ENCODE measurements at regions not wholly inside any gene's neighbourhood (a gene's known extent, or its start where the extent isn't known, plus 50 kb on each side); places are given as distances from the start of the nearest gene placed in this dataset.
"Not testable (repeated sequence)": the region's sequence is repeated elsewhere in the genome, so short reads cannot be mapped to it uniquely, and the experiment has no call there.

GRCh38 chr4:170803492-170803891, 713.7 kb upstream of the AADAT start:
- no peak for DNase-seq (ENCODE audit: low read depth in 2 of 2)

GRCh38 chr4:170801771-170802170, 712.0 kb upstream of the AADAT start:
- DNase-seq (ENCODE audit: low read depth in 2 of 2) = no peak

DNA sequence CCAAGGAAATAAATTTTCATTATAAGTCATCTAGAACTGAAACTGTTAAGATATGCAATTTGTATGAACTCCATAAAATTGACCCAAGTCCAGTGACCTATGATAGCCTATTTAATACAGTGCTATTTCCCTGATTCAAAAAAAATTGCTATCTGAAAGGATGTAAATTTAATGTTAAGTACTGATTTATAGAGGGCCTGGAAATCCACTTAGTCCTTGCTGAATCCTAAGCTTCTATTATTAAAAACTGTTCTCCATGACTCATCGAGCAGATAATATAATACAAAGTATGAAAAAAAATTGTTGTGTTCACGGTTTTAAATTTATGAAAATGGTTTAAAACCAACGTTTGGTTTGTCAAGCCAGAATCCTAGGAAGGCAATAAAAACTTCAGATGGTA, 704.8 kb upstream of the AADAT start:
- no peak for DNase-seq (ENCODE audit: low read depth in 2 of 2)

- not testable (repeated sequence) for DNase-seq (ENCODE audit: low read depth in 2 of 2)
These were observed 698.8 kb upstream of the AADAT start for GRCh38 chr4:170788540-170789051.

DNA sequence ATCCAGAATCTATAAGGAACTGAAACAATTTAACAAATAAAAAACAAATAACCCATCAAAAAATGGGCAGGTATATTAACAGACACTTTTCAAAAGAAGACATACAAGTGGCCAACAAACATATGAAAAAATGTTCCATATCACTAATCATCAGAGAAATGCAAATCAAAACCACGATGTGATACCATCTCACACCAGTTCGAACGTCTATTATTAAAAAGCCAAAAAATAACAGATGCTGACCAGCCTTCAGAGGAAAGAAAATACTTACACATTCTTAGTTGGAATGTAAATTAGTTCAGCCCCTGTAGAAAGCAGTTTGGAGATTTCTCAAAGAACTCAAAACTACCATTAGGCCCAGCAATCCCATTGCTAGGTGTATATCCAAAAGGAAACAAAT, 687.9 kb upstream of the AADAT start:
- DNase-seq (ENCODE audit: low read depth in 2 of 2) = no peak

GRCh38 chr4:170776983-170777382, 687.2 kb upstream of the AADAT start:
- no peak for DNase-seq (ENCODE audit: low read depth in 2 of 2)

GRCh38 chr4:170775851-170776250, 686.1 kb upstream of the AADAT start:
- DNase-seq (ENCODE audit: low read depth in 2 of 2) = no peak

- no peak for DNase-seq (ENCODE audit: low read depth in 2 of 2)
These were observed 684.0 kb upstream of the AADAT start for GRCh38 chr4:170773709-170774273.

DNA sequence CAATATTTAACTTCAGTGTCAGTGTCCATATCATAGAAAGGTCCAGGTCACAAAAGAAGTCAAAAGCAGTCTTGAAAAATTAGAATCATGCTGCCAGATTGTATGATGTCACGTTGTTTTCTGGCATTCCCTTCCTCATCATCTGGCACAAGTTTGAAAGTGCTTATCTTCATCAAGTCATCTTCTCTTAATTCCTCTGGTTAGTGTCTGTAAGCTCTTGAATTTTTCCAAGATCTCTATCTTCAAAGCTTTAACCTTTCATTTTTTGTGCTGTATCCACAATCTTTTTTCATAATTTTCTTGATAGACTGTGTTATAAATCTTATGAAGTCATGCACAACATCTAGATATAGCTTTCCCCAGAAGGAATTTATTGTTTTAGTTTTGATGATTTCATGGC, 682.7 kb upstream of the AADAT start:
- DNase-seq (ENCODE audit: low read depth in 2 of 2) = no peak

DNA sequence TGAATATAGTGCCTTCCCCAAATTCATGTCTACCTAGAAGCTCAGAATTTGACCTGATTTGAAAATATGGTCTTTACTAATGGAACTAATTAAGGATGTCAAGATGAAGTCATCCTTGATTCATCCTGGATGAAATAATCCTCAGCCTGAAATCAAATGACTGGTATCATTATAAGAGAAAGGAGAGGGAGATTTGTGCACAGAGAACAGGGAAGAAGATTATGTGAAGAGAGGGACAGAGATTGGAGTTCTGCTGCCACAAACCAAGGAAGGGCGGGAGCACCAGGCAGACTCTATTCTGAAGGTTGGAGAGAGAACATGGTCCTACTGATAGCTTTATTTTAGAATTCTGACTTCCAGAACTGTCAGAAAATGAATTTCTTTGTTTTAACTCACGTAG, 680.9 kb upstream of the AADAT start:
- no peak for DNase-seq (ENCODE audit: low read depth in 2 of 2)

GRCh38 chr4:170769862-170770261, 680.1 kb upstream of the AADAT start:
- DNase-seq (ENCODE audit: low read depth in 2 of 2) = no peak

DNA sequence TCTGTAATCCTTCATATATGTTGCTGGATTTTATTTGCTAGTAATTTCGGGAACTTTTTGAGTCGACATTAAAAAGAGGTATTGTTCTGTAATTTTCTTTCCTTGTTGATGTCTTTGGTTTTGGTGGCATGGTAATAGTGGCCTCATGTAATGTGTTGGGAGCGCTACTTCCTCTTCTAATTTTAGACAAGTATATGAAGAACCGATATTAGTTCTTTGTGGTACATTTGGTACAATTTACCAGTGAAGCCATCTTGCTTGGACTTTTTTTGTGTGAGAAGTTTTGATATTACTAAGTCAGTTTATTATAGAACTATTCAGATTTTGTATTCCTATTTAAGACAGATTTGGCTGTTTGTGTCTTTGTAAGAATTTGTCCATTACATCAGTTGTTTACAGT, 669.2 kb upstream of the AADAT start:
- DNase-seq (ENCODE audit: low read depth in 2 of 2) = no peak

- DNase-seq (ENCODE audit: low read depth in 2 of 2) = no peak
These were observed 660.8 kb upstream of the AADAT start for GRCh38 chr4:170750519-170750918.

- no peak for DNase-seq (ENCODE audit: low read depth in 2 of 2)
These were observed 659.2 kb upstream of the AADAT start for GRCh38 chr4:170748975-170749374.

DNA sequence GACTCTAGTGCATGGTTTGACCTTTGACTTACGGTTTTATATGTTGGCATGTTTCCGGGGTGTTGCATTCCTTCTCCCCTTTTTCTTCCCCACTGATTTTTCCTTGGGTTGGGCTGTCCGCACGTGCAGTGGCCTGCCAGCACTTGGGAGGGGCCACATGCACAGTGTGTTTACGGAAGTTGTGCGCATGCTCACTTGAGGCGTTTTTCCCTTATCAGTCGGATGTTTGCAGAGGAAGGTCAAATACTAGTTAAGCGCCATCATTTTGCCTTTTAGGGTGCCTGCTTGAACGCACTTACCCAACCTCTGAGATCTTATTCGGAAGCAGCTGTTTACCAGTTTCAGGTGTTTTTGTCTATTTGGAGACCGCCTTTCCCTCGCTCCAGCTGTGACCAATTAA, 653.9 kb upstream of the AADAT start:
- no peak for DNase-seq (ENCODE audit: low read depth in 2 of 2)

DNA sequence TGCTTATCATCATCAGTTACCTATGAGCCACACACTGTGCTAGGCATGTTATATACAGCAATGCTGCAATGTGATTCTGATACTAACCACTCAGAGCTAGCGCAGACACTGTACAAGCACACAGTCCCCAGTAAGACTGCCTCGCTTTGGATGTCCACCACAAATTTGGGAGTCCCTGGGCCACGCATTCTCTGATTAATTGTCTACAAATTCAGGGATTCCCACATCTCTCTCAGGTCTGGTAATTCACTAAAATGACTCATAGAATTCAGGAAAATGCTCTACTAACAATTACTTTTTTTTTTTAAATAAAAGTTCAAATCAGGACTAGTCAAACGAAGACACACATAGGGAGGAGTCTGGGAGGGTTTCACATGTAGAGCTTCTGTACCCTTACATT, 652.1 kb upstream of the AADAT start:
- no peak for DNase-seq (ENCODE audit: low read depth in 2 of 2)

GRCh38 chr4:170736710-170737109, 647.0 kb upstream of the AADAT start:
- peak in 1 of 2 experiments; percentile 14 for DNase-seq (ENCODE audit: low read depth in 2 of 2)

DNA sequence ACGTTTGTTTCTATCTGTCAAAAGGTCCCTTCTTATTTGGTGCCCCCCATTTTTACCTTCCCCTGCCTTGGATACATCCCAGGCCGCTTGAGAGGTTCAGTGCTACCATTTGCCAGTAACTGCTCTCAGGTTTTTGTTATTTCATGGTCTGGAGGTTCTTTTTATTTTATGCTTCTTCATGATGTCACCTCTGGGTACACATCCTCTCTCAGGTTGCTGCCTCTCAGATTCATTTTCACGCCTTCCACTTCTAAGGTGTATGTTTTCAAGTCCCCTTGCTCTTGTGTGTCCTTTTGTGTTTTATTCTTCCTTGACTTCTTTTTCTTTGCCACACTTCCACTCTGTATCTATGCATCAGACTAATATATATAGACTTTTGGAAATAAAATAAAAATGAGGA, 640.1 kb upstream of the AADAT start:
- DNase-seq (ENCODE audit: low read depth in 2 of 2) = no peak

DNA sequence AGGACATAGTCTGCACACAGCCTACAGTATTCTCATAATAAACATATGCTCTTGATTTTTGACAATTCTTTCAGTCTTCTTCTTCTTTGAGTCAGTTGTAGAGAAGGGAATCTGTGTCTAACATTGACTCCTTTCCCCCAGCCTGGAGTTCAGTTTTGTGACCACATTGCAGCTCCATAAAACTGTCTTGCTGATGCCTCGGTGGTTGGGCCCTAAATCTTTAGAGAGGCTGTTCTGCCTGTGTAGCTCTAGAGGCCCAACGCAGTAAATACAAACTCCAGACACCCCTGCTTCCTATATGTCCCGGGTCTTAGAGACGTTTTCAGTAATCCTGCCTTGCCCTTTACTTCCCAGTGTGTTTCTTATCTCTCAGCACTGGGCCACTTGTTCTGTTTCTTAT, 639.5 kb upstream of the AADAT start:
- no peak for DNase-seq (ENCODE audit: low read depth in 2 of 2)

- no peak for DNase-seq (ENCODE audit: low read depth in 2 of 2)
These were observed 634.4 kb upstream of the AADAT start for GRCh38 chr4:170724191-170724590.

- DNase-seq (ENCODE audit: low read depth in 2 of 2) = no peak
These were observed 633.4 kb upstream of the AADAT start for GRCh38 chr4:170723171-170723570.

GRCh38 chr4:170721812-170722373, 632.1 kb upstream of the AADAT start:
- DNase-seq (ENCODE audit: low read depth in 2 of 2) = no peak

DNA sequence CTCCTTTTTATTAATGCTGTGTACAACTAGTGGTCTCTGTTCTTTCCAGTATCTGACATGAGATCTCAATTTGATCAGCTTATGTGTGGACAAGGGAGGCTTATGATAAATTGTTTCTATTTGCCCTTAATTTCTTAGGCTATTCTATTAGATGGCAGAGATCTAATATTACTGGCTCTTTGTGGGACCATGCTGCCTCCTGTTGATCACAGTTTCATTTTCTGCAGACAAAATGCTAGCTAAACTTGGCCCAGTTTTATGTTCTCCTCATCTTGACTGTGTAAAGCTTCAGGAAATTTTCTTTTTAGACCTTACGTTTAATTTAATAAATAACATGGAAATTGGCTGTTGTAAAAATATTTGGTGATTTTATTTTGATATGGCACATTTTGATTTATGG, 627.1 kb upstream of the AADAT start:
- DNase-seq (ENCODE audit: low read depth in 2 of 2) = no peak

DNA sequence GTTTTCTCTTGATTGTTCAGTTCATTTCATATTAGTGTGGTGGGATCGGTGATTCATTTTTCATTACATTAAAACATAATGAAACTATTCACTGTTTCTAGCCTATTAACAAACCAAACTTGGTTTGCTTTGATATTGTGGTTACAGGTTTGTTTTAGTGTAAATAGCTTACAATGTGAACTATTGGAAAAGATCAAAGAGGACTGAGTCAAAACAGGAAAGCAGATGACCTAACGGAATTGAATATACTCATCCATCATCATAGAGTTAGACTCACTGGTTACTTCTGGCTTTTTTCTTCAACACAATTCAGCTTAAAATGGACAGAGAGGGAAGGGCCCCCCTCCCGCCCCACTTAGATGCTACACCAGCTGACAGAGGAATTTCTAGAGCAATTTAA, 616.2 kb upstream of the AADAT start:
- no peak for DNase-seq (ENCODE audit: low read depth in 2 of 2)
